Amniotic epithelial cell (primary cell): ENCODE measurements at regions not wholly inside any gene's neighbourhood (a gene's known extent, or its start where the extent isn't known, plus 50 kb on each side); places are given as distances from the start of the nearest gene placed in this dataset.
"Not testable (repeated sequence)": the region's sequence is repeated elsewhere in the genome, so short reads cannot be mapped to it uniquely, and the experiment has no call there.

Experiments used
- DNase-seq: peaks from one replicate; pipeline ENCODE4 v3.0.0-alpha.2; 2010; ENCODE audit warnings: low read depth

GRCh38 chr4:126136922-126137781, 822.4 kb downstream of the FAT4 start:
- no peak for DNase-seq

GRCh38 chr4:126137782-126138170, 823.0 kb downstream of the FAT4 start:
- peak; percentile 31 for DNase-seq

- no peak for DNase-seq
Observed at GRCh38 chr4:126144543-126145237, 829.9 kb downstream of the FAT4 start.

- no peak for DNase-seq
Observed at GRCh38 chr4:126168484-126168883, 853.7 kb downstream of the FAT4 start.

GRCh38 chr4:126172126-126172525, 857.4 kb downstream of the FAT4 start:
- no peak for DNase-seq

- no peak for DNase-seq
Observed at GRCh38 chr4:126174627-126175026, 859.9 kb downstream of the FAT4 start.

- no peak for DNase-seq
Observed at GRCh38 chr4:126180642-126181041, 865.9 kb downstream of the FAT4 start.

GRCh38 chr4:126182336-126182735, 867.6 kb downstream of the FAT4 start:
- DNase-seq, result no peak

- DNase-seq, result peak; percentile 31
Observed at GRCh38 chr4:126182786-126183185, 868.0 kb downstream of the FAT4 start.

- no peak for DNase-seq
Observed at GRCh38 chr4:126183206-126183605, 868.5 kb downstream of the FAT4 start.

GRCh38 chr4:126191536-126191935, 876.8 kb downstream of the FAT4 start:
- DNase-seq, result no peak

- no peak for DNase-seq
Observed at GRCh38 chr4:126192506-126192905, 877.8 kb downstream of the FAT4 start.

- not testable (repeated sequence) for DNase-seq
Observed at GRCh38 chr4:126201251-126202138, 886.7 kb downstream of the FAT4 start.

- no peak for DNase-seq
Observed at GRCh38 chr4:126202226-126202625, 887.5 kb downstream of the FAT4 start.

- no peak for DNase-seq
Observed at GRCh38 chr4:126207910-126208309, 893.2 kb downstream of the FAT4 start.

GRCh38 chr4:126209147-126209546, 894.4 kb downstream of the FAT4 start:
- DNase-seq, result no peak

- DNase-seq, result no peak
Observed at GRCh38 chr4:126213996-126214395, 899.2 kb downstream of the FAT4 start.

- DNase-seq, result no peak
Observed at GRCh38 chr4:126215759-126216158, 901.0 kb downstream of the FAT4 start.

- DNase-seq, result no peak
Observed at GRCh38 chr4:126216611-126217010, 901.9 kb downstream of the FAT4 start.

GRCh38 chr4:126221282-126221681, 906.5 kb downstream of the FAT4 start:
- DNase-seq, result no peak

GRCh38 chr4:126221717-126222340, 907.1 kb downstream of the FAT4 start:
- no peak for DNase-seq
